GM12892 (cell line): ENCODE measurements at regions not wholly inside any gene's neighbourhood (a gene's known extent, or its start where the extent isn't known, plus 50 kb on each side); places are given as distances from the start of the nearest gene placed in this dataset.

Source experiments
- POLR2A ChIP-seq: IDR thresholded peaks from 2 replicates; pipeline ENCODE4 v1.6.1; 2011; ENCODE audit warnings: low read depth, low read length, control low read depth
- POLR2AphosphoS5 ChIP-seq: IDR thresholded peaks from 2 replicates; pipeline ENCODE4 v1.6.1; 2011; ENCODE audit warnings: low read depth, low read length, control low read depth
- TAF1 ChIP-seq: IDR thresholded peaks from 2 replicates; pipeline ENCODE4 v1.6.1; 2011; ENCODE audit warnings: low read depth, mild to moderate bottlenecking, control low read depth, low read length, borderline replicate concordance

DNA sequence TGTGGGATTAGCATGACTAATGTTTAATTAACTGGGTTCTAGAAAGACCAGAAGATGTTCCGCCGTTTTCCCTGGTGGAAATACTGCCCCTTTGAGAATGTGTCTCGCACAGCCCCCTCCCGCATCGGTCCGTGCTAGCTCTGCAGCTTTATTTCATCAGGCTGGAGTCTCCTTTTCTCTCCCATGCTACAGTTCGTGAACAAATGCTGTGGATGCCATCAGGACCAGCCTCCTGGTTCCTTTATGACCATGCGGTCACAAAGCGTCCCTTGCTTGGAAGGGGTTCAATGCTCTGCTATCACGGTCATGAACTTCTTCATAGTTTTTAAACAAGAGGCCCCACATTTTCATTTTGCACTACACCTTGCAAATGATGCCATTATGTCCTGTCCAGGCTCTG is 157.7 kb upstream of the TMEM132C start:
- TF ChIP-seq POLR2AphosphoS5: no peak
- TF ChIP-seq POLR2A: no peak
- no peak for TF ChIP-seq TAF1
